HepG2 (cell line): ENCODE measurements at regions not wholly inside any gene's neighbourhood (a gene's known extent, or its start where the extent isn't known, plus 50 kb on each side); places are given as distances from the start of the nearest gene placed in this dataset.

ENCODE experiments used
- ATAC-seq: fragments of 200-7000 bp; cut with Tn5 transposase; 3 replicates; pipeline ENCODE4 v1.9.1; 2020; ENCODE audit warnings: mild to moderate bottlenecking, moderate library complexity
- BruUV-seq: library from RNA; stranded (reverse); fragments of 400-500 nt; replicated peaks from 2 replicates; lab custom pipeline; 2021; lab: Mats Ljungman, UMichigan
- CTCF ChIA-PET: fragments of 300-600 bp; formaldehyde crosslinking; extraction: SDS; loops from one replicate; lab custom pipeline; 2021; ENCODE audit warnings: low total read pairs, inconsistent platforms, low intra/inter-chr PET ratio; lab: Yijun Ruan, JAX
- POLR2A ChIA-PET: fragments of 350-600 bp; sonication (Branson Sonifier 250); formaldehyde crosslinking; loops from one replicate; lab custom pipeline; 2020; ENCODE audit warnings: antibody characterized with exemption, inconsistent platforms; lab: Yijun Ruan, JAX
- DNase-seq: peaks from one replicate; pipeline ENCODE4 v3.0.0-alpha.2; 2015; ENCODE audit warnings: low spot score
- FAIRE-seq: peaks from 3 replicates; lab custom pipeline; 2011; peaks lifted over from hg19 to GRCh38; lab: Jason Lieb, UNC
- H2AFZ ChIP-seq: one replicate; pipeline ENCODE4 v1.6.1; 2011; ENCODE audit warnings: low read length, inconsistent platforms
- H3K27ac ChIP-seq: fragments of 300-600 bp; 3 replicates; pipeline ENCODE4 v1.8.0; 2011; ENCODE audit warnings: mixed run types, mild to moderate bottlenecking, mixed read lengths, low read length, inconsistent platforms; ENCODE audit not compliant: insufficient read depth; ENCODE audit errors: extremely low read length
- H3K27me3 ChIP-seq, 2 experiments: fragments of 200-600 bp in 1 of 2; 2 replicates in 1 of 2; 3 replicates in 1 of 2; pipeline versions ENCODE4 v1.6.0 to v1.8.0; 2011; ENCODE audit warnings: low read length in 2 of 2, mild to moderate bottlenecking in 2 of 2, moderate library complexity in 2 of 2, inconsistent platforms in 1 of 2; ENCODE audit not compliant: insufficient read depth in 2 of 2, control insufficient read depth in 1 of 2
- H3K36me3 ChIP-seq, 2 experiments: fragments of 200-600 bp in 1 of 2; replicated peaks in 1 of 2; 2 replicates in 1 of 2; 3 replicates in 1 of 2; pipeline versions ENCODE4 v1.5.1 to v1.8.0; 2011; ENCODE audit warnings: low read length in 2 of 2, inconsistent platforms in 1 of 2; ENCODE audit not compliant: insufficient read depth in 2 of 2, control insufficient read depth in 1 of 2
- H3K4me1 ChIP-seq: 2 replicates; pipeline ENCODE4 v1.5.1; 2012; ENCODE audit warnings: low read length, inconsistent platforms; ENCODE audit not compliant: insufficient read depth
- H3K4me2 ChIP-seq: 2 replicates; pipeline ENCODE4 v1.6.0; 2011; ENCODE audit warnings: low read depth, low read length, inconsistent platforms
- H3K4me3 ChIP-seq, 3 experiments: fragments of 200-600 bp in 1 of 3; sonication (generic), shearing (Covaris generic) in 1 of 3; replicated peaks in 1 of 3; 2 replicates each; pipeline ENCODE4 v1.5.1; 2011 to 2016; ENCODE audit warnings: low read length in 3 of 3, inconsistent platforms in 2 of 3, low read depth in 2 of 3, mild to moderate bottlenecking in 2 of 3, control low read depth in 1 of 3, mixed read lengths in 1 of 3; ENCODE audit not compliant: insufficient read depth in 1 of 3
- H3K79me2 ChIP-seq: one replicate; pipeline ENCODE4 v1.6.1; 2011; ENCODE audit warnings: low read length, inconsistent platforms; ENCODE audit not compliant: insufficient read depth
- H3K9ac ChIP-seq: 2 replicates; pipeline ENCODE4 v1.6.0; 2011; ENCODE audit warnings: mild to moderate bottlenecking, low read depth, low read length, inconsistent platforms; ENCODE audit not compliant: insufficient read depth
- H3K9me3 ChIP-seq: 2 replicates; pipeline ENCODE4 v1.5.1; 2012; ENCODE audit warnings: mild to moderate bottlenecking, low read length
- H4K20me1 ChIP-seq: 2 replicates; pipeline ENCODE4 v1.6.0; 2011; ENCODE audit warnings: inconsistent platforms, mild to moderate bottlenecking, low read length, moderate library complexity; ENCODE audit not compliant: insufficient read depth
- NFRKB ChIP-seq: fragments of 450-650 bp; IDR thresholded peaks from 2 replicates; pipeline ENCODE4 v1.6.1; 2017
- PCBP2 ChIP-seq: fragments of 200-400 bp; formaldehyde crosslinking; optimal IDR thresholded peaks from 2 replicates; pipeline ENCODE3; 2018; ENCODE audit warnings: low read length, low read depth; ENCODE audit not compliant: poor library complexity, severe bottlenecking
- PHF5A ChIP-seq: IDR thresholded peaks from one replicate; pipeline ENCODE4 v1.6.1; 2018; ENCODE audit warnings: low read depth, missing genetic modification reagents; ENCODE audit not compliant: unreplicated experiment
- PRMT3 ChIP-seq: sonication (generic); formaldehyde crosslinking; IDR thresholded peaks from 2 replicates; pipeline ENCODE4 v1.8.1; 2022; ENCODE audit warnings: low read depth, mild to moderate bottlenecking, moderate library complexity, missing genetic modification reagents, borderline replicate concordance
- ZNF136 ChIP-seq: sonication (generic); formaldehyde crosslinking; IDR thresholded peaks from 2 replicates; pipeline ENCODE4 v1.8.1; 2022; ENCODE audit warnings: low read depth, mild to moderate bottlenecking, moderate library complexity, missing genetic modification reagents
- ZNF30 ChIP-seq: sonication (generic); formaldehyde crosslinking; IDR thresholded peaks from 2 replicates; pipeline ENCODE4 v1.5.0; 2020; ENCODE audit warnings: mild to moderate bottlenecking, missing genetic modification reagents
- WGBS: methylation state at CpG from one replicate; pipeline ENCODE4 v1.1.6; 2017; ENCODE audit warnings: low lambda C conversion rate; 5-methylcytosine and 5-hydroxymethylcytosine counted together
- in situ Hi-C: cut with HindIII; loops from 2 replicates; pipeline ENCODE4 v1.10.0; 2017; ENCODE audit warnings: low pct_unique_long_range_greater_than_20kb; ENCODE audit not compliant: extremely low pct_ligation_motif_present
- intact Hi-C: fragments of 100-400 bp; cut with micrococcal nuclease; formaldehyde crosslinking; loops from one replicate; pipeline ENCODE4 v1.10.0; 2022; ENCODE audit not compliant: unreplicated experiment
- TF ChIP-seq, protein P1 (sequence below): sonication (generic); formaldehyde crosslinking; IDR thresholded peaks from 2 replicates; pipeline ENCODE4 v1.4.0; 2020; ENCODE audit warnings: missing genetic modification reagents, borderline replicate concordance
- TF ChIP-seq, protein P2 (sequence below): sonication (generic); formaldehyde crosslinking; IDR thresholded peaks from 2 replicates; pipeline ENCODE4 v1.4.0; 2020; ENCODE audit warnings: missing genetic modification reagents, borderline replicate concordance

DNA sequence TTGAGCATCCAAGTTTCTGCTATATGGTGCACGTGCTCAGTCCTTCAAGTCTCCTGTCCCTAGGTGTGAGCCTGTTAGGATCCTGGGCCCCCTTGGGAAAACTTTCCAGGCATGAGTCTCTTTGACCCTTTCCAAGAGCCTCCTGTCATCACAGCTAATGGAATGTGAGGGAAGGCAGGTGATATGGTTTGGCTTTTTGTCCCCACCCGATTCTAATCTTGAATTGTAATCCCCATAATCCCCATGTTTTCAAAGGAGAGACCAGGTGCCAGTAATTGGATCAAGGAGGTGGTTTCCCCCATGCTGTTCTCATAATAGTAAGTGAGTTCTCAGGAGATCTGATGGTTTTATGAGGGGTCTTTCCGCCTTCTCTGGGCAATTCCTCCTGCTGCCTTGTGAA, 265.5 kb downstream of the ATP23 start:
- POLR2A ChIA-PET = no interaction called here
- TF ChIP-seq, protein P1, sequence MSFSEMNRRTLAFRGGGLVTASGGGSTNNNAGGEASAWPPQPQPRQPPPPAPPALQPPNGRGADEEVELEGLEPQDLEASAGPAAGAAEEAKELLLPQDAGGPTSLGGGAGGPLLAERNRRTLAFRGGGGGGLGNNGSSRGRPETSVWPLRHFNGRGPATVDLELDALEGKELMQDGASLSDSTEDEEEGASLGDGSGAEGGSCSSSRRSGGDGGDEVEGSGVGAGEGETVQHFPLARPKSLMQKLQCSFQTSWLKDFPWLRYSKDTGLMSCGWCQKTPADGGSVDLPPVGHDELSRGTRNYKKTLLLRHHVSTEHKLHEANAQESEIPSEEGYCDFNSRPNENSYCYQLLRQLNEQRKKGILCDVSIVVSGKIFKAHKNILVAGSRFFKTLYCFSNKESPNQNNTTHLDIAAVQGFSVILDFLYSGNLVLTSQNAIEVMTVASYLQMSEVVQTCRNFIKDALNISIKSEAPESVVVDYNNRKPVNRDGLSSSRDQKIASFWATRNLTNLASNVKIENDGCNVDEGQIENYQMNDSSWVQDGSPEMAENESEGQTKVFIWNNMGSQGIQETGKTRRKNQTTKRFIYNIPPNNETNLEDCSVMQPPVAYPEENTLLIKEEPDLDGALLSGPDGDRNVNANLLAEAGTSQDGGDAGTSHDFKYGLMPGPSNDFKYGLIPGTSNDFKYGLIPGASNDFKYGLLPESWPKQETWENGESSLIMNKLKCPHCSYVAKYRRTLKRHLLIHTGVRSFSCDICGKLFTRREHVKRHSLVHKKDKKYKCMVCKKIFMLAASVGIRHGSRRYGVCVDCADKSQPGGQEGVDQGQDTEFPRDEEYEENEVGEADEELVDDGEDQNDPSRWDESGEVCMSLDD = no peak
- TF ChIP-seq ZNF136 (CRISPR knock-in tag) (no peak), ZNF30 (CRISPR knock-in tag) (no peak), NFRKB (no peak), PRMT3 (no peak), PHF5A (CRISPR knock-in tag) (no peak), PCBP2 (no peak)
- TF ChIP-seq, protein P2, sequence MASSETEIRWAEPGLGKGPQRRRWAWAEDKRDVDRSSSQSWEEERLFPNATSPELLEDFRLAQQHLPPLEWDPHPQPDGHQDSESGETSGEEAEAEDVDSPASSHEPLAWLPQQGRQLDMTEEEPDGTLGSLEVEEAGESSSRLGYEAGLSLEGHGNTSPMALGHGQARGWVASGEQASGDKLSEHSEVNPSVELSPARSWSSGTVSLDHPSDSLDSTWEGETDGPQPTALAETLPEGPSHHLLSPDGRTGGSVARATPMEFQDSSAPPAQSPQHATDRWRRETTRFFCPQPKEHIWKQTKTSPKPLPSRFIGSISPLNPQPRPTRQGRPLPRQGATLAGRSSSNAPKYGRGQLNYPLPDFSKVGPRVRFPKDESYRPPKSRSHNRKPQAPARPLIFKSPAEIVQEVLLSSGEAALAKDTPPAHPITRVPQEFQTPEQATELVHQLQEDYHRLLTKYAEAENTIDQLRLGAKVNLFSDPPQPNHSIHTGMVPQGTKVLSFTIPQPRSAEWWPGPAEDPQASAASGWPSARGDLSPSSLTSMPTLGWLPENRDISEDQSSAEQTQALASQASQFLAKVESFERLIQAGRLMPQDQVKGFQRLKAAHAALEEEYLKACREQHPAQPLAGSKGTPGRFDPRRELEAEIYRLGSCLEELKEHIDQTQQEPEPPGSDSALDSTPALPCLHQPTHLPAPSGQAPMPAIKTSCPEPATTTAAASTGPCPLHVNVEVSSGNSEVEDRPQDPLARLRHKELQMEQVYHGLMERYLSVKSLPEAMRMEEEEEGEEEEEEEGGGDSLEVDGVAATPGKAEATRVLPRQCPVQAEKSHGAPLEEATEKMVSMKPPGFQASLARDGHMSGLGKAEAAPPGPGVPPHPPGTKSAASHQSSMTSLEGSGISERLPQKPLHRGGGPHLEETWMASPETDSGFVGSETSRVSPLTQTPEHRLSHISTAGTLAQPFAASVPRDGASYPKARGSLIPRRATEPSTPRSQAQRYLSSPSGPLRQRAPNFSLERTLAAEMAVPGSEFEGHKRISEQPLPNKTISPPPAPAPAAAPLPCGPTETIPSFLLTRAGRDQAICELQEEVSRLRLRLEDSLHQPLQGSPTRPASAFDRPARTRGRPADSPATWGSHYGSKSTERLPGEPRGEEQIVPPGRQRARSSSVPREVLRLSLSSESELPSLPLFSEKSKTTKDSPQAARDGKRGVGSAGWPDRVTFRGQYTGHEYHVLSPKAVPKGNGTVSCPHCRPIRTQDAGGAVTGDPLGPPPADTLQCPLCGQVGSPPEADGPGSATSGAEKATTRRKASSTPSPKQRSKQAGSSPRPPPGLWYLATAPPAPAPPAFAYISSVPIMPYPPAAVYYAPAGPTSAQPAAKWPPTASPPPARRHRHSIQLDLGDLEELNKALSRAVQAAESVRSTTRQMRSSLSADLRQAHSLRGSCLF (CRISPR knock-in tag) = no peak
- Histone ChIP-seq H3K9me3 (no peaks in the 10 kb centered on the region), H3K36me3 (no peaks in the 10 kb centered on the region), H3K27me3 (peaks cover 0 to 5% of the 10 kb centered on the region in 2 experiments; a peak in 2 of 5 replicates), H3K9ac (no peak overlapping the region), H3K27ac (no peak overlapping the region), H3K79me2 (no peaks in the 10 kb centered on the region), H4K20me1 (no peaks in the 10 kb centered on the region), H3K4me2 (no peak overlapping the region), H2AFZ (no peak overlapping the region), H3K4me3 (no peak overlapping the region), H3K4me1 (no peaks in the 10 kb centered on the region)
- intact Hi-C loops = no loop called here
- CTCF ChIA-PET = no interaction called here
- DNase-seq = no peak
- FAIRE-seq = no peak
- no peak for ATAC-seq
- WGBS = 8% methylated on average over 3 of the region's 3 CpGs
- in situ Hi-C loops = no loop called here
- BruUV-seq = no TSS peak
